HepG2 (cell line): ENCODE measurements at regions not wholly inside any gene's neighbourhood (a gene's known extent, or its start where the extent isn't known, plus 50 kb on each side); places are given as distances from the start of the nearest gene placed in this dataset.

Experiments used
- ATAC-seq: fragments of 200-7000 bp; cut with Tn5 transposase; 3 replicates; pipeline ENCODE4 v1.9.1; 2020; ENCODE audit warnings: mild to moderate bottlenecking, moderate library complexity
- BruUV-seq: library from RNA; stranded (reverse); fragments of 400-500 nt; replicated peaks from 2 replicates; lab custom pipeline; 2021; lab: Mats Ljungman, UMichigan
- CTCF ChIA-PET: fragments of 300-600 bp; formaldehyde crosslinking; extraction: SDS; loops from one replicate; lab custom pipeline; 2021; ENCODE audit warnings: low total read pairs, inconsistent platforms, low intra/inter-chr PET ratio; lab: Yijun Ruan, JAX
- POLR2A ChIA-PET: fragments of 350-600 bp; sonication (Branson Sonifier 250); formaldehyde crosslinking; loops from one replicate; lab custom pipeline; 2020; ENCODE audit warnings: antibody characterized with exemption, inconsistent platforms; lab: Yijun Ruan, JAX
- DNase-seq: peaks from one replicate; pipeline ENCODE4 v3.0.0-alpha.2; 2015; ENCODE audit warnings: low spot score
- FAIRE-seq: peaks from 3 replicates; lab custom pipeline; 2011; peaks lifted over from hg19 to GRCh38; lab: Jason Lieb, UNC
- H2AFZ ChIP-seq: one replicate; pipeline ENCODE4 v1.6.1; 2011; ENCODE audit warnings: low read length, inconsistent platforms
- H3K27ac ChIP-seq: fragments of 300-600 bp; 3 replicates; pipeline ENCODE4 v1.8.0; 2011; ENCODE audit warnings: mixed run types, mild to moderate bottlenecking, mixed read lengths, low read length, inconsistent platforms; ENCODE audit not compliant: insufficient read depth; ENCODE audit errors: extremely low read length
- H3K27me3 ChIP-seq, 2 experiments: fragments of 200-600 bp in 1 of 2; 2 replicates in 1 of 2; 3 replicates in 1 of 2; pipeline versions ENCODE4 v1.6.0 to v1.8.0; 2011; ENCODE audit warnings: low read length in 2 of 2, mild to moderate bottlenecking in 2 of 2, moderate library complexity in 2 of 2, inconsistent platforms in 1 of 2; ENCODE audit not compliant: insufficient read depth in 2 of 2, control insufficient read depth in 1 of 2
- H3K36me3 ChIP-seq, 2 experiments: fragments of 200-600 bp in 1 of 2; replicated peaks in 1 of 2; 2 replicates in 1 of 2; 3 replicates in 1 of 2; pipeline versions ENCODE4 v1.5.1 to v1.8.0; 2011; ENCODE audit warnings: low read length in 2 of 2, inconsistent platforms in 1 of 2; ENCODE audit not compliant: insufficient read depth in 2 of 2, control insufficient read depth in 1 of 2
- H3K4me1 ChIP-seq: 2 replicates; pipeline ENCODE4 v1.5.1; 2012; ENCODE audit warnings: low read length, inconsistent platforms; ENCODE audit not compliant: insufficient read depth
- H3K4me2 ChIP-seq: 2 replicates; pipeline ENCODE4 v1.6.0; 2011; ENCODE audit warnings: low read depth, low read length, inconsistent platforms
- H3K4me3 ChIP-seq, 3 experiments: fragments of 200-600 bp in 1 of 3; sonication (generic), shearing (Covaris generic) in 1 of 3; replicated peaks in 1 of 3; 2 replicates each; pipeline ENCODE4 v1.5.1; 2011 to 2016; ENCODE audit warnings: low read length in 3 of 3, inconsistent platforms in 2 of 3, low read depth in 2 of 3, mild to moderate bottlenecking in 2 of 3, control low read depth in 1 of 3, mixed read lengths in 1 of 3; ENCODE audit not compliant: insufficient read depth in 1 of 3
- H3K79me2 ChIP-seq: one replicate; pipeline ENCODE4 v1.6.1; 2011; ENCODE audit warnings: low read length, inconsistent platforms; ENCODE audit not compliant: insufficient read depth
- H3K9ac ChIP-seq: 2 replicates; pipeline ENCODE4 v1.6.0; 2011; ENCODE audit warnings: mild to moderate bottlenecking, low read depth, low read length, inconsistent platforms; ENCODE audit not compliant: insufficient read depth
- H3K9me3 ChIP-seq: 2 replicates; pipeline ENCODE4 v1.5.1; 2012; ENCODE audit warnings: mild to moderate bottlenecking, low read length
- H4K20me1 ChIP-seq: 2 replicates; pipeline ENCODE4 v1.6.0; 2011; ENCODE audit warnings: inconsistent platforms, mild to moderate bottlenecking, low read length, moderate library complexity; ENCODE audit not compliant: insufficient read depth
- CENPX ChIP-seq: sonication (generic); formaldehyde crosslinking; IDR thresholded peaks from 2 replicates; pipeline ENCODE4 v1.9.0; 2021; ENCODE audit warnings: mild to moderate bottlenecking, missing genetic modification reagents, moderate library complexity
- FUBP1 ChIP-seq: sonication (generic); formaldehyde crosslinking; IDR thresholded peaks from 2 replicates; pipeline ENCODE4 v1.5.1; 2020; ENCODE audit warnings: missing genetic modification reagents, mild to moderate bottlenecking, borderline replicate concordance
- KLF13 ChIP-seq: sonication (generic); formaldehyde crosslinking; IDR thresholded peaks from 2 replicates; pipeline ENCODE4 v1.4.0; 2020; ENCODE audit warnings: mild to moderate bottlenecking, missing genetic modification reagents
- MTA3 ChIP-seq: sonication (generic); formaldehyde crosslinking; IDR thresholded peaks from 2 replicates; pipeline ENCODE4 v1.4.0; 2020; ENCODE audit warnings: missing genetic modification reagents
- RAD21 ChIP-seq: fragments of 450-650 bp; formaldehyde crosslinking; IDR thresholded peaks from 2 replicates; pipeline ENCODE4 v1.5.0; 2020; ENCODE audit warnings: mild to moderate bottlenecking
- SAFB2 ChIP-seq: sonication (generic); formaldehyde crosslinking; IDR thresholded peaks from 2 replicates; pipeline ENCODE4 v1.5.1; 2020; ENCODE audit warnings: missing genetic modification reagents, low read depth, mild to moderate bottlenecking, borderline replicate concordance
- SIN3B ChIP-seq: fragments of 150-350 bp; IDR thresholded peaks from 2 replicates; pipeline ENCODE4 v1.6.1; 2014; ENCODE audit warnings: low read length
- SKI ChIP-seq: fragments of 450-650 bp; IDR thresholded peaks from one replicate; pipeline ENCODE4 v1.6.1; 2018; ENCODE audit warnings: mild to moderate bottlenecking; ENCODE audit not compliant: partially characterized antibody
- SMARCC2 ChIP-seq: fragments of 450-650 bp; IDR thresholded peaks from 2 replicates; pipeline ENCODE4 v1.6.1; 2017; ENCODE audit warnings: antibody characterized with exemption, mild to moderate bottlenecking
- SMC3 ChIP-seq: IDR thresholded peaks from 2 replicates; pipeline ENCODE4 v1.6.1; 2011; ENCODE audit warnings: low read length, improper control_type of control experiment
- THYN1 ChIP-seq: sonication (generic); formaldehyde crosslinking; IDR thresholded peaks from 2 replicates; pipeline ENCODE4 v1.8.1; 2023; ENCODE audit warnings: low read depth, mild to moderate bottlenecking, moderate library complexity, missing genetic modification reagents, borderline replicate concordance
- TOE1 ChIP-seq: sonication (generic); formaldehyde crosslinking; IDR thresholded peaks from 2 replicates; pipeline ENCODE4 v1.4.0; 2020; ENCODE audit warnings: mild to moderate bottlenecking, missing genetic modification reagents
- ZNF260 ChIP-seq: sonication (generic); formaldehyde crosslinking; IDR thresholded peaks from 2 replicates; pipeline ENCODE4 v1.4.0; 2020; ENCODE audit warnings: missing genetic modification reagents, low read depth, mild to moderate bottlenecking, borderline replicate concordance
- ZNF441 ChIP-seq: sonication (generic); formaldehyde crosslinking; IDR thresholded peaks from 2 replicates; pipeline ENCODE4 v1.7.0; 2021; ENCODE audit warnings: missing genetic modification reagents, borderline replicate concordance
- ZNF562 ChIP-seq: sonication (generic); formaldehyde crosslinking; IDR thresholded peaks from 2 replicates; pipeline ENCODE4 v1.8.0; 2022; ENCODE audit warnings: missing genetic modification reagents, borderline replicate concordance
- ZNF879 ChIP-seq: sonication (generic); formaldehyde crosslinking; IDR thresholded peaks from 2 replicates; pipeline ENCODE4 v1.8.1; 2023; ENCODE audit warnings: missing genetic modification reagents
- WGBS: methylation state at CpG from one replicate; pipeline ENCODE4 v1.1.6; 2017; ENCODE audit warnings: low lambda C conversion rate; 5-methylcytosine and 5-hydroxymethylcytosine counted together
- in situ Hi-C: cut with HindIII; loops from 2 replicates; pipeline ENCODE4 v1.10.0; 2017; ENCODE audit warnings: low pct_unique_long_range_greater_than_20kb; ENCODE audit not compliant: extremely low pct_ligation_motif_present
- intact Hi-C: fragments of 100-400 bp; cut with micrococcal nuclease; formaldehyde crosslinking; loops from one replicate; pipeline ENCODE4 v1.10.0; 2022; ENCODE audit not compliant: unreplicated experiment
- TF ChIP-seq, protein P1 (sequence below): IDR thresholded peaks from 2 replicates; pipeline ENCODE4 v1.6.1; 2016; ENCODE audit warnings: low read depth
- TF ChIP-seq, protein P2 (sequence below): sonication (generic); formaldehyde crosslinking; IDR thresholded peaks from 2 replicates; pipeline ENCODE4 v1.4.0; 2020; ENCODE audit warnings: missing genetic modification reagents

DNA sequence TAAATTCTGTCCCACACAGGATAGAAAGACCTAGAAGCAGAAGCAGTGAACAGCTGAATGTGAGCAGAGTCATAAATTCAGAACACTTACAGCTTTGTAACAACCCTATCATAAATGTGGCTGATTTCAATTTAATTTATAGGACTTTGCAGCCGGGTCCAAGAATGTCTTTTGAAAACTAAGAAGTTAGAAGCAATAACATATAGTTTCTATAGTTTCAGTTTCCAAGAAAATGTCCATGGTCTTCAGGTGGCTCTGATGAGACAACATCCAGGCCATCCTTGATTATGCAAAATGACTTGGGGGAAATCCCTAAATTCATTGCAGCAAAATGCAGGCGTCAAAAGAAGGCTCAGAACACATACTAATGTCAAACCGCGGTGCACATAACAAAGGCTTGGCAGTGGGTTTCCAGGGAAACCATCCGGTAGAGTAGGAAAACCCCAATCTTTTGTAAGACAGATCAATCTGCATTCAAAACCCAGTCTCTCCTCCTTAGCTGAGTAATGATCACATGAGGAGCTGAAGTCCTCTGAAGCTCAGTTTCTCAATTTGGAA, 442.2 kb upstream of the ID2 start:
- no peaks in the 10 kb centered on the region for H3K36me3 ChIP-seq
- peaks cover 0 to 25% of the 10 kb centered on the region in 2 experiments; a peak in 2 of 5 replicates for H3K27me3 ChIP-seq
- CTCF ChIA-PET, result no interaction called here
- H3K79me2 ChIP-seq, result no peaks in the 10 kb centered on the region
- TF ChIP-seq MTA3, result no peak
- no peak for TF ChIP-seq SKI
- no peak for TF ChIP-seq THYN1 (CRISPR knock-in tag)
- no peak for TF ChIP-seq ZNF441 (CRISPR knock-in tag)
- no peak for TF ChIP-seq TOE1
- TF ChIP-seq SMC3, result no peak
- TF ChIP-seq SIN3B, result no peak
- TF ChIP-seq SAFB2 (CRISPR knock-in tag), result no peak
- no peak for TF ChIP-seq ZNF260 (CRISPR knock-in tag)
- no peak for TF ChIP-seq ZNF562 (CRISPR knock-in tag)
- TF ChIP-seq CENPX (CRISPR knock-in tag), result no peak
- TF ChIP-seq SMARCC2, result no peak
- TF ChIP-seq FUBP1 (CRISPR knock-in tag), result no peak
- TF ChIP-seq, protein P1, sequence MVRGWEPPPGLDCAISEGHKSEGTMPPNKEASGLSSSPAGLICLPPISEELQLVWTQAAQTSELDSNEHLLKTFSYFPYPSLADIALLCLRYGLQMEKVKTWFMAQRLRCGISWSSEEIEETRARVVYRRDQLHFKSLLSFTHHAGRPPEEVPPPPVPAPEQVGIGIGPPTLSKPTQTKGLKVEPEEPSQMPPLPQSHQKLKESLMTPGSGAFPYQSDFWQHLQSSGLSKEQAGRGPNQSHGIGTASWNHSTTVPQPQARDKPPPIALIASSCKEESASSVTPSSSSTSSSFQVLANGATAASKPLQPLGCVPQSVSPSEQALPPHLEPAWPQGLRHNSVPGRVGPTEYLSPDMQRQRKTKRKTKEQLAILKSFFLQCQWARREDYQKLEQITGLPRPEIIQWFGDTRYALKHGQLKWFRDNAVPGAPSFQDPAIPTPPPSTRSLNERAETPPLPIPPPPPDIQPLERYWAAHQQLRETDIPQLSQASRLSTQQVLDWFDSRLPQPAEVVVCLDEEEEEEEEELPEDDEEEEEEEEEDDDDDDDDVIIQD (CRISPR knock-in tag), result no peak
- no peak for TF ChIP-seq RAD21
- TF ChIP-seq, protein P2, sequence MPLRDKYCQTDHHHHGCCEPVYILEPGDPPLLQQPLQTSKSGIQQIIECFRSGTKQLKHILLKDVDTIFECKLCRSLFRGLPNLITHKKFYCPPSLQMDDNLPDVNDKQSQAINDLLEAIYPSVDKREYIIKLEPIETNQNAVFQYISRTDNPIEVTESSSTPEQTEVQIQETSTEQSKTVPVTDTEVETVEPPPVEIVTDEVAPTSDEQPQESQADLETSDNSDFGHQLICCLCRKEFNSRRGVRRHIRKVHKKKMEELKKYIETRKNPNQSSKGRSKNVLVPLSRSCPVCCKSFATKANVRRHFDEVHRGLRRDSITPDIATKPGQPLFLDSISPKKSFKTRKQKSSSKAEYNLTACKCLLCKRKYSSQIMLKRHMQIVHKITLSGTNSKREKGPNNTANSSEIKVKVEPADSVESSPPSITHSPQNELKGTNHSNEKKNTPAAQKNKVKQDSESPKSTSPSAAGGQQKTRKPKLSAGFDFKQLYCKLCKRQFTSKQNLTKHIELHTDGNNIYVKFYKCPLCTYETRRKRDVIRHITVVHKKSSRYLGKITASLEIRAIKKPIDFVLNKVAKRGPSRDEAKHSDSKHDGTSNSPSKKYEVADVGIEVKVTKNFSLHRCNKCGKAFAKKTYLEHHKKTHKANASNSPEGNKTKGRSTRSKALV (CRISPR knock-in tag), result no peak
- TF ChIP-seq KLF13 (CRISPR knock-in tag), result no peak
- TF ChIP-seq ZNF879 (CRISPR knock-in tag), result no peak
- TF ChIP-seq, all 625 proteins: peak for 0
- Histone ChIP-seq H3K4me1 (peaks cover 8% of the 10 kb centered on the region), H3K9me3 (peaks cover 11% of the 10 kb centered on the region), H3K4me2 (no peak overlapping the region), H3K4me3 (no peak overlapping the region), H4K20me1 (no peaks in the 10 kb centered on the region), H3K9ac (no peak overlapping the region), H2AFZ (no peak overlapping the region), H3K27ac (no peak overlapping the region)
- FAIRE-seq (no peak), DNase-seq (no peak), ATAC-seq (no peak)
- BruUV-seq, result no TSS peak
- intact Hi-C loops (no loop called here), in situ Hi-C loops (no loop called here)
- POLR2A ChIA-PET, result no interaction called here
- 66% methylated on average over 5 of the region's 5 CpGs for WGBS
